SK-N-SH treated with all-trans-retinoic acid at 6 μM for 48 hours (cell line): ENCODE measurements at regions not wholly inside any gene's neighbourhood (a gene's known extent, or its start where the extent isn't known, plus 50 kb on each side); places are given as distances from the start of the nearest gene placed in this dataset.

Experiments used
- BACH2 ChIP-seq: fragments of 250-450 bp; sonication (Bioruptor Pico); IDR thresholded peaks from 2 replicates; pipeline ENCODE4 v1.9.0; 2021; ENCODE audit warnings: mild to moderate bottlenecking, borderline replicate concordance
- CREB5 ChIP-seq: fragments of 250-450 bp; sonication (Bioruptor Pico); IDR thresholded peaks from 2 replicates; pipeline ENCODE4 v1.5.1; 2020; ENCODE audit warnings: low read depth, mild to moderate bottlenecking, moderate library complexity
- CSDC2 ChIP-seq: fragments of 250-450 bp; sonication (Bioruptor Pico); IDR thresholded peaks from 2 replicates; pipeline ENCODE4 v1.5.0; 2020; ENCODE audit warnings: mild to moderate bottlenecking, moderate library complexity
- GLIS3 ChIP-seq: fragments of 250-450 bp; sonication (Bioruptor Pico); IDR thresholded peaks from 2 replicates; pipeline ENCODE4 v1.5.0; 2020; ENCODE audit warnings: mild to moderate bottlenecking, moderate library complexity
- PATZ1 ChIP-seq: fragments of 250-450 bp; sonication (Bioruptor Pico); IDR thresholded peaks from 2 replicates; pipeline ENCODE4 v1.8.0; 2020; ENCODE audit warnings: mild to moderate bottlenecking, moderate library complexity, borderline replicate concordance
- RARB ChIP-seq: fragments of 250-450 bp; sonication (Bioruptor Pico); IDR thresholded peaks from 2 replicates; pipeline ENCODE4 v1.8.0; 2021; ENCODE audit warnings: mild to moderate bottlenecking, moderate library complexity
- ZC3H10 ChIP-seq: fragments of 250-450 bp; sonication (Bioruptor Pico); IDR thresholded peaks from 2 replicates; pipeline ENCODE4 v1.5.1; 2021; ENCODE audit warnings: mild to moderate bottlenecking, moderate library complexity
- ZFP3 ChIP-seq: fragments of 250-450 bp; sonication (Bioruptor Pico); IDR thresholded peaks from 2 replicates; pipeline ENCODE4 v1.5.0; 2020; ENCODE audit warnings: mild to moderate bottlenecking, moderate library complexity

- TF ChIP-seq CREB5 (CRISPR knock-in tag) (no peak), ZC3H10 (CRISPR knock-in tag) (no peak), RARB (CRISPR knock-in tag) (no peak), BACH2 (CRISPR knock-in tag) (no peak), ZFP3 (CRISPR knock-in tag) (no peak), CSDC2 (CRISPR knock-in tag) (no peak), PATZ1 (CRISPR knock-in tag) (no peak), GLIS3 (CRISPR knock-in tag) (no peak)
Observed at GRCh38 chr6:165915022-165915770, 252.2 kb upstream of the PDE10A start.
